MG63 (cell line): ENCODE measurements at regions not wholly inside any gene's neighbourhood (a gene's known extent, or its start where the extent isn't known, plus 50 kb on each side); places are given as distances from the start of the nearest gene placed in this dataset.

Source experiments
- DNase-seq: peaks from one replicate; pipeline ENCODE4 v3.0.0-alpha.2; 2020
- H3K27me3 ChIP-seq: fragments of 250-450 bp; sonication (Bioruptor Pico); 2 replicates; pipeline ENCODE4 v1.5.1; 2020; ENCODE audit warnings: mild to moderate bottlenecking, moderate library complexity
- H3K36me3 ChIP-seq: fragments of 250-450 bp; sonication (Bioruptor Pico); 2 replicates; pipeline ENCODE4 v1.5.1; 2020; ENCODE audit warnings: mild to moderate bottlenecking, moderate library complexity
- H3K4me3 ChIP-seq: fragments of 250-450 bp; sonication (Bioruptor Pico); 2 replicates; pipeline ENCODE4 v1.5.1; 2020; ENCODE audit warnings: mild to moderate bottlenecking, moderate library complexity
- H3K9me3 ChIP-seq: fragments of 250-450 bp; sonication (Bioruptor Pico); 2 replicates; pipeline ENCODE4 v1.5.1; 2020; ENCODE audit warnings: mild to moderate bottlenecking, moderate library complexity

- no peak overlapping the region for H3K4me3 ChIP-seq
- H3K9me3 ChIP-seq, result no peaks in the 10 kb centered on the region
- no peaks in the 10 kb centered on the region for H3K27me3 ChIP-seq
- no peaks in the 10 kb centered on the region for H3K36me3 ChIP-seq
- DNase-seq, result no peak
Measured at GRCh38 chr6:163668061-163668426, 253.5 kb downstream of the QKI start.

GRCh38 chr6:163667372-163668060 lies 253.0 kb downstream of the QKI start:
- Histone ChIP-seq H3K27me3 (no peaks in the 10 kb centered on the region), H3K9me3 (no peaks in the 10 kb centered on the region), H3K36me3 (no peaks in the 10 kb centered on the region), H3K4me3 (no peak overlapping the region)
- DNase-seq, result no peak

- no peaks in the 10 kb centered on the region for H3K36me3 ChIP-seq
- H3K4me3 ChIP-seq, result no peak overlapping the region
- DNase-seq, result no peak
- H3K9me3 ChIP-seq, result no peaks in the 10 kb centered on the region
- no peaks in the 10 kb centered on the region for H3K27me3 ChIP-seq
Measured at GRCh38 chr6:163665464-163665863, 250.9 kb downstream of the QKI start.

GRCh38 chr6:163663575-163663974 lies 249.1 kb downstream of the QKI start:
- Histone ChIP-seq H3K9me3 (no peaks in the 10 kb centered on the region), H3K27me3 (no peaks in the 10 kb centered on the region), H3K4me3 (no peak overlapping the region), H3K36me3 (no peaks in the 10 kb centered on the region)
- DNase-seq, result no peak

GRCh38 chr6:163662604-163663225 lies 248.2 kb downstream of the QKI start:
- Histone ChIP-seq H3K36me3 (no peaks in the 10 kb centered on the region), H3K4me3 (no peak overlapping the region), H3K27me3 (no peaks in the 10 kb centered on the region), H3K9me3 (no peaks in the 10 kb centered on the region)
- no peak for DNase-seq

GRCh38 chr6:163661272-163661671 lies 246.8 kb downstream of the QKI start:
- no peaks in the 10 kb centered on the region for H3K36me3 ChIP-seq
- no peak for DNase-seq
- H3K27me3 ChIP-seq, result no peaks in the 10 kb centered on the region
- no peaks in the 10 kb centered on the region for H3K9me3 ChIP-seq
- no peak overlapping the region for H3K4me3 ChIP-seq

GRCh38 chr6:163659803-163660202 lies 245.3 kb downstream of the QKI start:
- Histone ChIP-seq H3K4me3 (no peak overlapping the region), H3K9me3 (no peaks in the 10 kb centered on the region), H3K27me3 (no peaks in the 10 kb centered on the region), H3K36me3 (no peaks in the 10 kb centered on the region)
- DNase-seq, result no peak

GRCh38 chr6:163655217-163656121 lies 241.0 kb downstream of the QKI start:
- H3K36me3 ChIP-seq, result no peaks in the 10 kb centered on the region
- DNase-seq, result no peak

GRCh38 chr6:163651915-163652668 lies 237.6 kb downstream of the QKI start:
- H3K4me3 ChIP-seq, result no peak overlapping the region
- no peak for DNase-seq
- no peaks in the 10 kb centered on the region for H3K9me3 ChIP-seq
- no peaks in the 10 kb centered on the region for H3K36me3 ChIP-seq
- H3K27me3 ChIP-seq, result no peaks in the 10 kb centered on the region

More at GRCh38 chr6:163655217-163656121, 241.0 kb downstream of the QKI start:
- Histone ChIP-seq H3K27me3 (no peaks in the 10 kb centered on the region), H3K9me3 (no peaks in the 10 kb centered on the region), H3K4me3 (no peak overlapping the region)

GRCh38 chr6:163651426-163651825 lies 236.9 kb downstream of the QKI start:
- H3K27me3 ChIP-seq, result no peaks in the 10 kb centered on the region
- no peak for DNase-seq
- no peaks in the 10 kb centered on the region for H3K36me3 ChIP-seq
- no peak overlapping the region for H3K4me3 ChIP-seq
- no peaks in the 10 kb centered on the region for H3K9me3 ChIP-seq

GRCh38 chr6:163648868-163649267 lies 234.3 kb downstream of the QKI start:
- Histone ChIP-seq H3K9me3 (no peaks in the 10 kb centered on the region), H3K27me3 (no peaks in the 10 kb centered on the region), H3K36me3 (no peaks in the 10 kb centered on the region), H3K4me3 (no peak overlapping the region)
- no peak for DNase-seq

GRCh38 chr6:163647624-163648023 lies 233.1 kb downstream of the QKI start:
- H3K36me3 ChIP-seq, result no peaks in the 10 kb centered on the region
- no peak for DNase-seq
- H3K27me3 ChIP-seq, result no peaks in the 10 kb centered on the region
- no peaks in the 10 kb centered on the region for H3K9me3 ChIP-seq
- no peak overlapping the region for H3K4me3 ChIP-seq

- no peak for DNase-seq
- Histone ChIP-seq H3K4me3 (no peak overlapping the region), H3K27me3 (no peaks in the 10 kb centered on the region), H3K9me3 (no peaks in the 10 kb centered on the region), H3K36me3 (no peaks in the 10 kb centered on the region)
Measured at GRCh38 chr6:163646866-163647265, 232.3 kb downstream of the QKI start.

GRCh38 chr6:163646133-163646532 lies 231.6 kb downstream of the QKI start:
- no peak for DNase-seq
- no peaks in the 10 kb centered on the region for H3K9me3 ChIP-seq
- no peak overlapping the region for H3K4me3 ChIP-seq
- H3K27me3 ChIP-seq, result no peaks in the 10 kb centered on the region
- no peaks in the 10 kb centered on the region for H3K36me3 ChIP-seq

- H3K27me3 ChIP-seq, result no peaks in the 10 kb centered on the region
- no peak overlapping the region for H3K4me3 ChIP-seq
- DNase-seq, result no peak
- H3K9me3 ChIP-seq, result no peaks in the 10 kb centered on the region
- H3K36me3 ChIP-seq, result no peaks in the 10 kb centered on the region
Measured at GRCh38 chr6:163645560-163645959, 231.0 kb downstream of the QKI start.

- Histone ChIP-seq H3K27me3 (no peaks in the 10 kb centered on the region), H3K4me3 (no peak overlapping the region), H3K36me3 (no peaks in the 10 kb centered on the region), H3K9me3 (no peaks in the 10 kb centered on the region)
- no peak for DNase-seq
Measured at GRCh38 chr6:163643866-163644265, 229.3 kb downstream of the QKI start.

- Histone ChIP-seq H3K27me3 (no peaks in the 10 kb centered on the region), H3K4me3 (no peak overlapping the region), H3K36me3 (no peaks in the 10 kb centered on the region), H3K9me3 (no peaks in the 10 kb centered on the region)
- DNase-seq, result no peak
Measured at GRCh38 chr6:163641706-163642105, 227.2 kb downstream of the QKI start.
